ENCODE measurements at regions not wholly inside any gene's neighbourhood (a gene's known extent, or its start where the extent isn't known, plus 50 kb on each side); places are given as distances from the start of the nearest gene placed in this dataset.

DNA sequence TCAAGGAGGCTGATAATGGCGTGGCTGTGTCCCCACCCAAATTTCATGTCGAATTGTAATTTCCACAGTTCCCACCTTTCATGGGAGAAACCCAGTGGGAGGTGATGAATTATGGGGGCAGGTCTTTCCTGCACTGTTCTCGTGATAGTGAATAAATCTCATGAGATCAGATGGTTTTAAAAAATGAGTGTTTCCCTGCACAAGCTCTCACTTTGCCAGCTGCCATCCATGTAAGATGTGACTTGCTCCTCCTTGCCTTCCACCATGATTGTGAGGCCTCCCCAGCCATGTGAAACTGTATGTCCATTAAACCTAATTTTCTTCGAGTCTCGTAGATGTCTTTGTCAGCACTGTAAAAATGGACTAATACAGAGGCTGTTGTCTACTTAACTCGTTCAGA lies 488.3 kb downstream of the SPRY1 start:
- H3K27me3 Mint-ChIP-seq = no peaks in the 10 kb centered on the region
- no peak for DNase-seq
- no peaks in the 10 kb centered on the region for H3K4me1 Mint-ChIP-seq
- H3K4me3 Mint-ChIP-seq = no peak overlapping the region
- no peaks in the 10 kb centered on the region for H3K27me3 ChIP-seq (ENCODE audit: insufficient read depth, low read length)
- no peak overlapping the region for H3K27ac ChIP-seq (ENCODE audit: low read depth, low read length)
- no peaks in the 10 kb centered on the region for H3K36me3 ChIP-seq (ENCODE audit: insufficient read depth, low read length)
- H3K4me1 ChIP-seq (ENCODE audit: insufficient read depth, low read length) = no peaks in the 10 kb centered on the region
- H3K9me3 ChIP-seq (ENCODE audit: control insufficient read depth in 1 of 2, low read length in 2 of 2) = no peaks in the 10 kb centered on the region
- no peaks in the 10 kb centered on the region for H3K36me3 Mint-ChIP-seq
- POLR2A ChIA-PET (ENCODE audit: partially characterized antibody) = no interaction called here
- CTCF ChIA-PET (ENCODE audit: partially characterized antibody) = no interaction called here
- H3K4me3 ChIP-seq (ENCODE audit: low read length in 2 of 2) = no peak overlapping the region
- H3K27ac Mint-ChIP-seq = no peak overlapping the region
- intact Hi-C loops (cut with micrococcal nuclease) = no loop called here
- peaks cover 0 to 5% (median 0%) of the 10 kb centered on the region in 8 donors for H3K9me3 Mint-ChIP-seq

DNA sequence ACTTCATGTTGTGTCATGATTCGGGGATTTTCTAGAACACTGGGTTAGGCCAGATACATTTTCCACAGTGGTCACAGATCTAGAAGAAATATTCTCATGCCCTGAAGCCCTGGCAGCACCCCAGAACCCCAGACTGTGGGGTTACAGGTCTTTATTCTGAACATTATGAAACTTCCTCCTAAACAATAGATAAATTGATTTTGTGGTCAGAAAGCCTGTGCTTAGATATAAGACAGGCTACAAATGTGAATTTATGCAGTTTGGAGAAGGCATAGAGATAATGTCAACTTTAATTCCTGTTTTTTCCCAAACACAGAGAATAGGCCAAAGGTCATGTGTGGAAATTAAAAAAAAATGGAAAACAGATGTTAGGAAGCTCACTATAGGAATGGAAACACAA lies 492.9 kb downstream of the SPRY1 start:
- Mint-ChIP-seq H3K9me3 (peaks cover 0 to 5% (median 0%) of the 10 kb centered on the region in 8 donors), H3K27ac (no peak overlapping the region), H3K27me3 (no peaks in the 10 kb centered on the region), H3K4me3 (no peak overlapping the region), H3K36me3 (no peaks in the 10 kb centered on the region), H3K4me1 (no peaks in the 10 kb centered on the region)
- intact Hi-C loops (cut with micrococcal nuclease) = no loop called here
- Histone ChIP-seq H3K4me3 (ENCODE audit: low read length in 2 of 2) (no peak overlapping the region), H3K27me3 (ENCODE audit: insufficient read depth, low read length) (no peaks in the 10 kb centered on the region), H3K4me1 (ENCODE audit: insufficient read depth, low read length) (no peaks in the 10 kb centered on the region), H3K27ac (ENCODE audit: low read depth, low read length) (no peak overlapping the region), H3K9me3 (ENCODE audit: control insufficient read depth in 1 of 2, low read length in 2 of 2) (no peaks in the 10 kb centered on the region), H3K36me3 (ENCODE audit: insufficient read depth, low read length) (no peaks in the 10 kb centered on the region)
- ChIA-PET POLR2A (ENCODE audit: partially characterized antibody) (no interaction called here), CTCF (ENCODE audit: partially characterized antibody) (no interaction called here)
- no peak for DNase-seq

GRCh38 chr4:123890889-123891288 lies 494.3 kb downstream of the SPRY1 start:
- intact Hi-C loops (cut with micrococcal nuclease) = no loop called here

DNA sequence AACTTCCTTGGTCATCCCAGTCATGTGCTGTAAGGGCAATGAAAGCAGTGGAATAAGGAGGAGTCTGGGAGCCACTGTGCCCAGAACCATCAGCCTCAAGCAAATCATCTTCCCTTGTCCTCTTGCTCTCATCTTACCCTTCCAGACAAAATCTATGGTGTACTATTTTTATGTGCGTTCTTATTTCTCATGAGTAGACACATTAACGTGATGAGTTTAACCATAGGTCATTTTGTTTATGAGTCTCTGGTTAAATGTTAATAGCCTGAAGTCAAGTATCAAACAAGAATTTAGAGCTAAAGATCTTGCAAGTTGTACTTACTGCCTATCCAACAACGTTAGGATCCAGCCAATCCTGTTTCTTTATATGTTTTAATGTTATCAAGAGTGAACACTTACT lies 495.3 kb downstream of the SPRY1 start:
- no peak for DNase-seq
- Histone ChIP-seq H3K36me3 (ENCODE audit: insufficient read depth, low read length) (no peaks in the 10 kb centered on the region), H3K9me3 (ENCODE audit: control insufficient read depth in 1 of 2, low read length in 2 of 2) (no peaks in the 10 kb centered on the region), H3K27me3 (ENCODE audit: insufficient read depth, low read length) (no peaks in the 10 kb centered on the region), H3K27ac (ENCODE audit: low read depth, low read length) (no peak overlapping the region), H3K4me1 (ENCODE audit: insufficient read depth, low read length) (no peaks in the 10 kb centered on the region), H3K4me3 (ENCODE audit: low read length in 2 of 2) (no peak overlapping the region)
- Mint-ChIP-seq H3K4me3 (no peak overlapping the region), H3K4me1 (no peaks in the 10 kb centered on the region), H3K27me3 (no peaks in the 10 kb centered on the region), H3K9me3 (peaks cover 0 to 2% (median 0%) of the 10 kb centered on the region in 8 donors), H3K27ac (no peak overlapping the region), H3K36me3 (no peaks in the 10 kb centered on the region)
- CTCF ChIA-PET (ENCODE audit: partially characterized antibody) = no interaction called here
- intact Hi-C loops (cut with micrococcal nuclease) = no loop called here
- POLR2A ChIA-PET (ENCODE audit: partially characterized antibody) = no interaction called here

More at GRCh38 chr4:123890889-123891288, 494.3 kb downstream of the SPRY1 start:
- Mint-ChIP-seq H3K4me1 (no peaks in the 10 kb centered on the region), H3K36me3 (no peaks in the 10 kb centered on the region), H3K27me3 (no peaks in the 10 kb centered on the region), H3K4me3 (no peak overlapping the region), H3K9me3 (peaks cover 0 to 2% (median 0%) of the 10 kb centered on the region in 8 donors), H3K27ac (no peak overlapping the region)
- CTCF ChIA-PET (ENCODE audit: partially characterized antibody) = no interaction called here
- Histone ChIP-seq H3K9me3 (ENCODE audit: control insufficient read depth in 1 of 2, low read length in 2 of 2) (no peaks in the 10 kb centered on the region), H3K27ac (ENCODE audit: low read depth, low read length) (no peak overlapping the region), H3K4me1 (ENCODE audit: insufficient read depth, low read length) (no peaks in the 10 kb centered on the region), H3K4me3 (ENCODE audit: low read length in 2 of 2) (no peak overlapping the region), H3K27me3 (ENCODE audit: insufficient read depth, low read length) (no peaks in the 10 kb centered on the region), H3K36me3 (ENCODE audit: insufficient read depth, low read length) (no peaks in the 10 kb centered on the region)
- DNase-seq = no peak
- POLR2A ChIA-PET (ENCODE audit: partially characterized antibody) = no interaction called here

GRCh38 chr4:123892368-123892976 lies 495.9 kb downstream of the SPRY1 start:
- CTCF ChIA-PET (ENCODE audit: partially characterized antibody) = no interaction called here

GRCh38 chr4:123893011-123893981 lies 496.7 kb downstream of the SPRY1 start:
- no peak overlapping the region for H3K4me3 Mint-ChIP-seq
- no peaks in the 10 kb centered on the region for H3K27me3 Mint-ChIP-seq
- Histone ChIP-seq H3K4me3 (ENCODE audit: low read length in 2 of 2) (no peak overlapping the region), H3K9me3 (ENCODE audit: control insufficient read depth in 1 of 2, low read length in 2 of 2) (no peaks in the 10 kb centered on the region), H3K27me3 (ENCODE audit: insufficient read depth, low read length) (no peaks in the 10 kb centered on the region), H3K4me1 (ENCODE audit: insufficient read depth, low read length) (no peaks in the 10 kb centered on the region), H3K27ac (ENCODE audit: low read depth, low read length) (no peak overlapping the region), H3K36me3 (ENCODE audit: insufficient read depth, low read length) (no peaks in the 10 kb centered on the region)
- H3K4me1 Mint-ChIP-seq = no peaks in the 10 kb centered on the region
- ChIA-PET CTCF (ENCODE audit: partially characterized antibody) (no interaction called here), POLR2A (ENCODE audit: partially characterized antibody) (no interaction called here)
- DNase-seq = no peak
- H3K9me3 Mint-ChIP-seq = peaks cover 0 to 4% (median 0%) of the 10 kb centered on the region in 8 donors
- intact Hi-C loops (cut with micrococcal nuclease) = no loop called here
- H3K36me3 Mint-ChIP-seq = no peaks in the 10 kb centered on the region
- H3K27ac Mint-ChIP-seq = no peak overlapping the region

More at GRCh38 chr4:123892368-123892976, 495.9 kb downstream of the SPRY1 start:
- POLR2A ChIA-PET (ENCODE audit: partially characterized antibody) = no interaction called here
- DNase-seq = no peak
- Histone ChIP-seq H3K4me3 (ENCODE audit: low read length in 2 of 2) (no peak overlapping the region), H3K4me1 (ENCODE audit: insufficient read depth, low read length) (no peaks in the 10 kb centered on the region), H3K27me3 (ENCODE audit: insufficient read depth, low read length) (no peaks in the 10 kb centered on the region), H3K27ac (ENCODE audit: low read depth, low read length) (no peak overlapping the region), H3K9me3 (ENCODE audit: control insufficient read depth in 1 of 2, low read length in 2 of 2) (no peaks in the 10 kb centered on the region), H3K36me3 (ENCODE audit: insufficient read depth, low read length) (no peaks in the 10 kb centered on the region)
- H3K36me3 Mint-ChIP-seq = no peaks in the 10 kb centered on the region
- intact Hi-C loops (cut with micrococcal nuclease) = no loop called here
- peaks cover 0 to 3% (median 0%) of the 10 kb centered on the region in 8 donors for H3K9me3 Mint-ChIP-seq
- no peaks in the 10 kb centered on the region for H3K27me3 Mint-ChIP-seq
- no peak overlapping the region for H3K4me3 Mint-ChIP-seq
- H3K27ac Mint-ChIP-seq = no peak overlapping the region
- no peaks in the 10 kb centered on the region for H3K4me1 Mint-ChIP-seq

DNA sequence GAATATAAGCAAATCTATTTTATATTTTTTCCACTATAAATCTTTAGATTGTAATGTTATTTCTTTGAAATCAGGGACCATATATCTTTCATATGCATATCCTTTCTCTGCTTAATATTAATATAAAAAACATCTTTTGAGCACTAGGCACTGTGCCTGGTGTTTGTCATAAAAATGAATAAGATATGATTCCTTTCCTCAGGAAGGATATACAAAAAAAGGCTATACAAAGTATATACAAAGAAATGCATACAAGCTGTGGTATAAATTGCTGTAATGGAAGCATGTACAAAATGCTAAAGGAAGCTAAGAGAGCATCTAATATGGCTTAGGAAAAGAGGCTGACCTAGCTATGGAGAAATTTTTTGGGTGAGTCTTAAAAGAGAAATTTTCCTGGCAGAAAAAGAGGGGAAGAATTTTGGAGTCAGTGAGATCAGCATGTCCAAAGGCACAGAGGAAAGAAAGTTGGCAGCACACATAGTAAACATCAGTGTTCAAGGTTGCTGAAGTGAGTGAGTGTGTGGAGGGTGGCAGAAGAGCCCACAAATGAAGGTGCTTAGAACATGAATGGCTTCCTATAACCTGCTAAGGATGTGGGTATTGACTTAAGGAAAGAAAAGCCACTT lies 500.0 kb downstream of the SPRY1 start:
- Mint-ChIP-seq H3K4me3 (no peak overlapping the region), H3K27me3 (no peaks in the 10 kb centered on the region), H3K36me3 (no peaks in the 10 kb centered on the region), H3K4me1 (no peaks in the 10 kb centered on the region), H3K27ac (no peak overlapping the region), H3K9me3 (peaks cover 0 to 4% (median 0%) of the 10 kb centered on the region in 8 donors)
- Histone ChIP-seq H3K36me3 (ENCODE audit: insufficient read depth, low read length) (no peaks in the 10 kb centered on the region), H3K27ac (ENCODE audit: low read depth, low read length) (no peak overlapping the region), H3K4me1 (ENCODE audit: insufficient read depth, low read length) (no peaks in the 10 kb centered on the region), H3K27me3 (ENCODE audit: insufficient read depth, low read length) (no peaks in the 10 kb centered on the region), H3K9me3 (ENCODE audit: control insufficient read depth in 1 of 2, low read length in 2 of 2) (no peaks in the 10 kb centered on the region), H3K4me3 (ENCODE audit: low read length in 2 of 2) (no peak overlapping the region)
- intact Hi-C loops (cut with micrococcal nuclease) = no loop called here
- ChIA-PET CTCF (ENCODE audit: partially characterized antibody) (no interaction called here), POLR2A (ENCODE audit: partially characterized antibody) (no interaction called here)
- no peak for DNase-seq
